ENCODE measurements at regions not wholly inside any gene's neighbourhood (a gene's known extent, or its start where the extent isn't known, plus 50 kb on each side); places are given as distances from the start of the nearest gene placed in this dataset.

DNA sequence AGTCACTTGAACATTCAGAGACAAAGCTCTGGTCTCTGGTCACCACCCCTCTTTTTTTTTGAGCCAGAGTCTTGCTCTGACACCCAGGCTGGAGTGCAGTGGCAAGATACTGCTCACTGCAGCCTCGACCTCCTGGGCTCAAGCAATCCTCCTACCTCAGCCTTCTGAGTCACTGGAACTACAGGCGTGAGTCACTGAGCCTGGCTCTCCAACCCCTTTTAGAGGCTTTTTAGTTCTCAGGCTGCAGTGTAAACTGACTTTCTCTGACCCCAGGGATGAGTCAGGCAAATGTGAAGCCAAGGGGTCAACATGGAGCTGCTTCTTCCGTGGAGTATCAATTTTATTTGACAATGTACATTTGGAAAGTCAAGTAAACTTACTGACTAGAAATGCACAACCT, 229.2 kb downstream of the PTTG2 start:
- no peak for DNase-seq (ENCODE audit: low spot score)

DNA sequence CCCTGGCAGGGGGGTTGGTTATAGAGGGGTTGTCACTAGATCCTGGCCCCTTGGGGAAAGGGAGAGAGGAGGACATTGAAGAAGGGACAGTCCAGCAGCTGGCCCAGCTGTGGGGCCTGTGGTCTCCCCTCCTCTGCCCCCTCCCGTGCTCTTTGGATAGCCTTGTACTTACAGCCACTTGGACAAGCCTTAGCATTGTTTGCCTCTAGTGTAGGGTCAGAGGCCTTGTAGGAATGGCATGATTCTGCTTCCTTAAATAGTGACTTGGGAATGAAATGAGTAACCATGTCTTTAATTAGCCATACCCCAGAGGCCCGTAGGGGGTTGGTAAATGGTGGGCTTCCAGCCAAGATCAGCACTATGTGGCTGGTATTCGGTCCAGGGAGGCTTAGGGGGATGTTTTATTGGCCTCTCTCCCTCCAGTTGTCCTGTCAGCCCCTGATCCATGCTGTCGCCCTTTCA, 230.6 kb downstream of the PTTG2 start:
- DNase-seq (ENCODE audit: low spot score): no peak

DNA sequence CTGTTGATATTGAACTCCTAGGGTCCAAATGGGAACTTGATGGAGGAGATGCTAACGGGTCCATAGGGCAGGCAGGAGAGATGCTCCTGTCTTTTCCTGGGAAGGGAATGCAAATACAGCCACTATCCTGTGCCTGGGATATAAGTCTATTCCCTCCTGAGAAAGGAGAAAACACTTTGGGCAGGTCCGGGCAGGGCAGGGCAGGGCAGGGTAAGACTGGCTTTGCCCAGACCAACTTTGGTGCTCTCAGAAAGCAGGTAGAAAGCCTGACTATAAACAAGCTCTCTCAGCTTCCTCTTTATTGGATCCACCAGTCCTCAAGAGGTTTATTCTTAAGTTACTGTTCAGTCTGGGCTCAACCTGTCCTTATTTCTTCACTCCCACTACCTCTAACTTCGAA, 232.3 kb downstream of the PTTG2 start:
- no peak for DNase-seq (ENCODE audit: low spot score)

DNA sequence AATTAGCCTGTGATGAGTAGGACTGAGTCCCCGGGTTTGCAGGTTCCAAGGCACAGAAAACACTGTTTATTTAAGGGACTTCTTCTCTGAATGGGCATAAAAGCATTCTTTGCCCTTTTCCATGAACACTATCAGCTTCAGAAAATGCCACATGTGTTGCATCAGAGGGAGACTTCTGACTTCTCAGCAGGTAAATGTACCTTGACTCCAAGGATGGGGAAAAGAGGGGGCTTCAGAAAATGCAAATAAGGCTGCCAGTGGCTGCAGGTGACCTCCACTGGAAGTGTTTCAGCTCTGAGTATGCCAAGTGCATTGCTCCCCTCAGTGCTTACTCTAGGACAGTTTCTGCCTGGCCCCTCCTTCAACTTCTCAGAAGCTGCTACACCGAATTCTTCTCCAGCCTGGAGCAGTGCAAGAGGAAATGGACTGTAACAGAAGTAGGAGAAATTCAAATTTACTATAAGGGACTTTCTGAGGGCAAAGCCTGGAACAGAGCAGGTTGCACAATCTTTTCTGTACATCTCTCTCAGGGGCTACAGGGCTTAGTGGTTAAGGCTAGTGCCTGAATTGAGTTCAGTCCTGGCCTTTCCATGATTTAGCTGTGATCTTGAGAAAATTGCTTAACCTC, 233.2 kb downstream of the PTTG2 start:
- no peak for DNase-seq (ENCODE audit: low spot score)

GRCh38 chr4:38194047-38194602, 233.9 kb downstream of the PTTG2 start:
- DNase-seq (ENCODE audit: low spot score): no peak

- no peak for DNase-seq (ENCODE audit: low spot score)
These were observed 235.3 kb downstream of the PTTG2 start for GRCh38 chr4:38195486-38195885.

DNA sequence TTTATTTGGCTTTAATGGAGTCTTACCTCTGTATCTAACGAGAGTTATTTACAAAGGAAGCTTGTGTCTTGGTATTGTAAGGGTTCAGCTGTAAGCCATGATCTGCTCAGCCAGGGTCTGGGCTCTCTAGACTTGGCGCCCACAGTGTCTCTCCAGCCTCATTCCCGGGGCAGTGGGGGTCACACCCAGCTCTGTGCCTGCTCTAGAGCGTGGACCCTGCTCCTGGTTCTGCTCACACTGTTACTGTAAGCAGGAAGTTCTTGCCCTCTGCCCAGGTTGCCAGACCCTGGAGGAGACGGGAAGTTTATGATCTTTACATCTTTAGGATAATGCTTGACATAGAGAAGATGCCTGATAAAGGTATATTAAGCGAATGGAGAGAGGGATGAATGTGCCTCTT, 235.7 kb downstream of the PTTG2 start:
- no peak for DNase-seq (ENCODE audit: low spot score)

- no peak for DNase-seq (ENCODE audit: low spot score)
These were observed 242.0 kb downstream of the PTTG2 start for GRCh38 chr4:38202242-38202641.

DNA sequence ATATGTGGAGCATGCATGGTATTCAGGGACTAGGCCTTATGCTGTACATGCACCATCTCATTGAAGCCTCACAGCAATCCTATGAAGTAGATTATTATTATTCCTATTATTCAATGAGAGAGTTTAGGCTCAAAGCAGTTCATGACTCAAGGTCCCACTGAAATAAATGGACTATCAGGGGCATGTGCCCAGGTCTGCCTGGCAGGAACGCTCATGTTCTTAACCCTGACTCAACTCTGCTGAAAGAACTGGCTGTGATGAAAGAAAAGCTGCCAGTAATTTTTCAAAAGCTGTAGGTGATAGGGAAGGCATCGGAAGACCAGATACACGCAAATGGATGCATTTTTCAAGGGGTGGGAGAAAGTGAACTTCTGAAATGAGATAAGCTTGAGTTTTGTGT, 243.4 kb downstream of the PTTG2 start:
- DNase-seq (ENCODE audit: low spot score): no peak

DNA sequence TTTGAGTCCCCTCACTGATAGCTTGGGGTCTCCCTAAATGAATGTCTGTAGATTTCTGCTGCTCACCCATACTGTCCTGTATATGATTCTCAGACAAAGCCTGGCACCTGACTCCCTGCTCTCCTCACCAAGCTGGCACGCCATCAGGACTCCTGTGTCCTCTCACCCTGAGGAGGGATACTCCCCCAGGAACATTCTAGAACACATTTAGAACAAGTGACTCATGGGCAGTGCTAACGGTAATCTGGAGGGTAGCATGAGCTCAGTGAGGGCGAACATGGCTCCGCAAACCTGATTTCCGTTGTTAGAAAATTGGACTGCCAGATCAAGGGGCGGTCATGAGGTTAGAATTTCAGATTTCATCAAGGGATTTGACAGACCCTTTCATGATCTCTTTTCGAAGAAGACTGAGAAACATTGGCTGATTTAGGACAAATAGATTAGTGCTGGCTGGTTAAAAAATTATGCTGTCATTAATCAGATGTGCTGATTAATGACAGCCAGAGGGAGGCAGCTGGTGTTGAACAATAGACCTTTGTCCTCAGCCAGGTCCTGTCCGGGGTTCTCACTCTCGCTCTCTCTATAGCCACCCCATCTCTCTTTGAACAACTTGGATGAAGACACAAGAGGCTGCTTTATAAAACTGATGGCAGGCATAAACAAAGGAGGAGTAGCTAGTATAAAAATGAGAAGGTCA, 244.3 kb downstream of the PTTG2 start:
- no peak for DNase-seq (ENCODE audit: low spot score)

GRCh38 chr4:38205261-38205660, 245.1 kb downstream of the PTTG2 start:
- no peak for DNase-seq (ENCODE audit: low spot score)

DNA sequence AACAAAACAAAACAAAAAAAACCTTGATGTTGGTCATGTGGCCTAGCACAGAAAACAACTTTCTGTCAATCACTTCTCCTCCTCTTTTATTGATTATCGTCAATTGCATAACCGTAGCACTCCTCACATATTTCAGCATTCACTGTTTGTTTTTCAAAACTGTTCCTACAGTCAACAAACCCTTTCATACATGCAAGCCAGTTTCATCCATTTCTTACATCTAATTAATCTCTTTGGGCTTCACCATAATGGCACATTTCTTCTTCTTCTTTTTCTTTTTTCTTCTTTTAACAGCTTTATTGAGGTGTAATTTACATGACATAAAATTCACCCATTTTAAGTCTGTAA, 246.9 kb downstream of the PTTG2 start:
- DNase-seq (ENCODE audit: low spot score): no peak

GRCh38 chr4:38209654-38210053, 249.5 kb downstream of the PTTG2 start:
- DNase-seq (ENCODE audit: low spot score): no peak

DNA sequence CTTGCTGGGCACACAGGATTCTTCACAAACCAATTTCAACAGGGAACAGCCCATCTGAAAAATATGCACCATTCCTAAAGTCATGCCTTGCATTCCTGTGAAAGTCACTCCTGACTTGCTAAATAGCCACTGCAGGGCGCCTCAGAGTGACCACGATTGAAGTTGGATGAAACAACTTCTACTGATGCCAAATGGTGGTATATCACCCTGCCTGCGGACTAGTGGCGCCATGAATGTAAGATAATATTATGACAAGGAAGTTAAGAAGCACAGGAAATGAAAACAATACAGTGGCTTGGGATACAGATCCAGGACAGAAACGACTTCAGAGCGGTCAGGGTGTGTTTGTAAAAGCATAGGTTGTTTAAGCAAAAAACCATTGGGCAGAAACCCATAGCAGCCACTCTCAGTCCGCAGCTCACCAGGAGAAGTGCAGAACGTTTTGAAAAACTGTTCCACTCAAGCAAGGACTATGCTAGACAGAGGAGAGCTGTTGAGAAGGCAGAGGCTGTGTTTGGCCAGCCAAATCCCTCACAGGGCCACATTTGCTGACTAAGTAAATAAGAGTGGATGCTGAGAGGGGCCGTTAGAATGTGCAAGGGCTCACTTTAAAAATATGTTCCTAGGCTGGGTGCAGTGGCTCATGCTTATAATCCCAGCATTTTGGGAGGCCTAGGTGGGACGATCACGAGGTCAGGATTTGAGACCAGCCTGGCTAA, 250.4 kb downstream of the PTTG2 start:
- no peak for DNase-seq (ENCODE audit: low spot score)

- no peak for DNase-seq (ENCODE audit: low spot score)
These were observed 251.7 kb downstream of the PTTG2 start for GRCh38 chr4:38211885-38212284.

- DNase-seq (ENCODE audit: low spot score): no peak
These were observed 253.0 kb downstream of the PTTG2 start for GRCh38 chr4:38213083-38213805.

- no peak for DNase-seq (ENCODE audit: low spot score)
These were observed 262.7 kb downstream of the PTTG2 start for GRCh38 chr4:38222892-38223291.

DNA sequence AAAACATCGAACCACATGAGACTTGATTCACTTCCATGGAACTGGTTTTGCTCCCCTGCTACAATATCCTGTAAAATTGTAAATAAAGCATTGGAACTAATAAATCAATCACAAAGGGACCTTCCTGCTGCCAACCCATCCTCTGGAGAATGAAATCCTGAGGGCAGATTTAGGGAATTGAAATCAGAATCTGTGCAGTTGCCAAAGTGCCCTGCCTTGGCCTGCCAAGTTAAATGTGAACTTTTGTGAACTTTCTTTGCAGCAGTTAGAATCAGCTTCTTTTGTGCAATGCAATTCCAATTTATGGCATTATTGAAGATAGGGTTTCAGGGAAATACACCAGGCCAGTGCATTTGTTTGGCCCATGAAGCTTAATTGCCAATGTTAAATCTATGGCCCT, 263.1 kb downstream of the PTTG2 start:
- DNase-seq (ENCODE audit: low spot score): no peak

DNA sequence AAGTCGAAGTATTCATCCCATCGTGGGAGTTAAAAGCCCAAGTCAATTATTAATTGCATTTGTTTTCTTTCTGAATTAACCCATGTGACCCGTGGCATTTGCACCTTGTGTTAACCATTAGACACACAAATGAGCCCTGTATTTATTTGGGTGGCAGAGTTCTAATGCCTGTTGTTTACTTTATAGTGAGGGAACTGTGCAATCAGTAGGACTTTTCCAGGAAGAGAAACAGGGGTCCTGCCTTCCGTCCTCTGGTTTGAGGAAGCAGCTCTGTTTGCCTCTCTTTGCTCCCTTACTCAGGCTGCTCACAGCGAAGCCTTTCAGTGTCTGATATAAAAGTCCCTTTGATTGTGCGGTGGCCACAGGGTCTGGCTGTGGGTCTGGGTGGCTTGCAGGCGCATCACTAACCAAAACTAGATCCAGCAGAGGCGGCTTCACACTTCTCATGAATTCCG, 263.6 kb downstream of the PTTG2 start:
- no peak for DNase-seq (ENCODE audit: low spot score)

GRCh38 chr4:38224850-38225249, 264.7 kb downstream of the PTTG2 start:
- DNase-seq (ENCODE audit: low spot score): no peak

DNA sequence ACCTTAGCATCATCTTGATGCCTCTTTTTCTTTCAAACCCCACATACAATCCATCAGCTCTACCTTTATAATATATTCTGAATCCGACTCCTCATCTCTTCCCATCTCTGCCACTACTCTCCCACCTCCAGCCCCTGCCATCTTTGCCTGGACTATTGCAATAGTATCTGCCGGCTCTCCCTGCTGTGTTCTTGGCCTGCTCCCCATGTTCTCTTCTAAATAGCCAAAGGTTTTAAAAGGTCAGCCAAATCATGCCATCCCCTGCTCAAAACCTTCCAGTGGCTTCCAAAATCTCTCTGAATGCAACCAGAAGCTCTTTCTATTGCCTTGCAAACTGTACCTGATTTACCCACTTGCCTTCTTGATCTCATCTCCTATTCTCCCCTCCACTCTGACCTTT, 266.0 kb downstream of the PTTG2 start:
- no peak for DNase-seq (ENCODE audit: low spot score)

- no peak for DNase-seq (ENCODE audit: low spot score)
These were observed 270.1 kb downstream of the PTTG2 start for GRCh38 chr4:38230121-38230801.

All from CD4-positive, alpha-beta T cell treated with Interleukin-2 at 100 ng/mL for 4 hours (primary cell).